Activated naive CD4-positive, alpha-beta T cell treated with anti-CD3 and anti-CD28 coated beads, Interleukin-2, amount 50 U/mL, for 16 hours (primary cell): ENCODE measurements at regions not wholly inside any gene's neighbourhood (a gene's known extent, or its start where the extent isn't known, plus 50 kb on each side); places are given as distances from the start of the nearest gene placed in this dataset.
"Not testable (repeated sequence)": the region's sequence is repeated elsewhere in the genome, so short reads cannot be mapped to it uniquely, and the experiment has no call there.

ENCODE experiments used
- DNase-seq: peaks from one replicate; pipeline ENCODE4 v3.0.0-alpha.2; 2020

GRCh38 chr2:240255811-240256703, 115.6 kb upstream of the OTOS start:
- DNase-seq: no peak

GRCh38 chr2:240256704-240257637, 116.5 kb upstream of the OTOS start:
- DNase-seq: no peak

- no peak for DNase-seq
These were observed 117.6 kb upstream of the OTOS start for GRCh38 chr2:240257940-240258580.

- no peak for DNase-seq
These were observed 118.2 kb upstream of the OTOS start for GRCh38 chr2:240258685-240259084.

GRCh38 chr2:240259201-240259923, 118.9 kb upstream of the OTOS start:
- DNase-seq: no peak

- DNase-seq: no peak
These were observed 119.6 kb upstream of the OTOS start for GRCh38 chr2:240259924-240260529.

GRCh38 chr2:240260664-240261063, 120.2 kb upstream of the OTOS start:
- DNase-seq: no peak

GRCh38 chr2:240262578-240262977, 122.1 kb upstream of the OTOS start:
- not testable (repeated sequence) for DNase-seq

GRCh38 chr2:240269380-240269779, 128.9 kb upstream of the OTOS start:
- DNase-seq: no peak

- DNase-seq: no peak
These were observed 129.4 kb upstream of the OTOS start for GRCh38 chr2:240269886-240270285.

- no peak for DNase-seq
These were observed 131.4 kb upstream of the OTOS start for GRCh38 chr2:240271716-240272341.

- no peak for DNase-seq
These were observed 134.9 kb upstream of the OTOS start for GRCh38 chr2:240275386-240275785.

- DNase-seq: no peak
These were observed 136.8 kb upstream of the OTOS start for GRCh38 chr2:240277073-240277806.

GRCh38 chr2:240277807-240278522, 137.5 kb upstream of the OTOS start:
- no peak for DNase-seq

GRCh38 chr2:240278661-240279060, 138.2 kb upstream of the OTOS start:
- no peak for DNase-seq

- no peak for DNase-seq
These were observed 140.2 kb upstream of the OTOS start for GRCh38 chr2:240280621-240281020.

GRCh38 chr2:240284503-240285259, 144.2 kb upstream of the OTOS start:
- no peak for DNase-seq

GRCh38 chr2:240285725-240286124, 145.3 kb upstream of the OTOS start:
- no peak for DNase-seq

- DNase-seq: no peak
These were observed 146.1 kb upstream of the OTOS start for GRCh38 chr2:240286596-240286995.
